H1 (cell line): ENCODE measurements at regions not wholly inside any gene's neighbourhood (a gene's known extent, or its start where the extent isn't known, plus 50 kb on each side); places are given as distances from the start of the nearest gene placed in this dataset.

Source experiments
- CTCF ChIA-PET: fragments of 300-600 bp; sonication (Branson Sonifier 250); formaldehyde crosslinking; loops from one replicate; lab custom pipeline; 2021; ENCODE audit not compliant: partially characterized antibody; lab: Charles Lee
- POLR2A ChIA-PET: fragments of 300-600 bp; sonication (Branson Sonifier 250); formaldehyde crosslinking; loops from one replicate; lab custom pipeline; 2021; ENCODE audit warnings: inconsistent platforms; ENCODE audit not compliant: partially characterized antibody; lab: Charles Lee
- DNase-seq, 2 experiments: peaks; one replicate each; pipeline versions ENCODE4 v3.0.0 to v3.0.0-alpha.2; 2010 to 2022; ENCODE audit warnings: low spot score in 2 of 2, low read depth in 1 of 2, mixed read lengths in 1 of 2
- FAIRE-seq: peaks from 2 replicates; lab custom pipeline; 2011; peaks lifted over from hg19 to GRCh38; lab: Jason Lieb, UNC
- H2AFZ ChIP-seq: 2 replicates; pipeline ENCODE4 v1.8.1; 2012; ENCODE audit warnings: low read length, inconsistent platforms
- H2AK5ac ChIP-seq: 2 replicates; pipeline ENCODE4 v1.6.1; 2013; ENCODE audit warnings: low read depth, low read length
- H2BK120ac ChIP-seq: replicated peaks from 2 replicates; pipeline ENCODE3; 2013; ENCODE audit warnings: low read depth, low read length, inconsistent platforms
- H2BK12ac ChIP-seq: 2 replicates; pipeline ENCODE4 v1.6.1; 2013; ENCODE audit warnings: low read depth, low read length
- H2BK15ac ChIP-seq: 2 replicates; pipeline ENCODE4 v1.6.1; 2013; ENCODE audit warnings: low read length
- H2BK20ac ChIP-seq: 2 replicates; pipeline ENCODE4 v1.6.1; 2013; ENCODE audit warnings: low read length
- H2BK5ac ChIP-seq: 2 replicates; pipeline ENCODE4 v1.6.1; 2013; ENCODE audit warnings: low read depth, low read length
- H3K14ac ChIP-seq: 2 replicates; pipeline ENCODE4 v1.6.1; 2013; ENCODE audit warnings: inconsistent platforms; ENCODE audit not compliant: insufficient read length
- H3K18ac ChIP-seq: 2 replicates; pipeline ENCODE4 v1.6.1; 2013; ENCODE audit warnings: low read length; ENCODE audit errors: extremely low read depth
- H3K23ac ChIP-seq: 2 replicates; pipeline ENCODE4 v1.6.1; 2013; ENCODE audit warnings: inconsistent platforms; ENCODE audit not compliant: insufficient read length
- H3K23me2 ChIP-seq: 2 replicates; pipeline ENCODE4 v1.6.1; 2013; ENCODE audit warnings: low read depth, low read length
- H3K27ac ChIP-seq: 2 replicates; pipeline ENCODE4 v1.6.1; 2011; ENCODE audit warnings: low read depth, low read length, inconsistent platforms
- H3K27me3 ChIP-seq, 4 experiments: replicated peaks in 1 of 4; 1 replicate in 1 of 4; 2 replicates in 3 of 4; pipeline versions ENCODE4 v1.6.1 to v1.8.1; 2011 to 2013; ENCODE audit warnings: low read length in 3 of 4, mild to moderate bottlenecking in 3 of 4, inconsistent platforms in 2 of 4, mixed read lengths in 2 of 4, moderate library complexity in 1 of 4; ENCODE audit not compliant: control insufficient read depth in 3 of 4, insufficient read depth in 3 of 4; ENCODE audit errors: extremely low read depth in 1 of 4
- H3K36me3 ChIP-seq, 4 experiments: 2 replicates each; pipeline versions ENCODE4 v1.6.1 to v1.8.1; 2011 to 2013; ENCODE audit warnings: mild to moderate bottlenecking in 4 of 4, low read length in 3 of 4, moderate library complexity in 2 of 4, control low read depth in 1 of 4, inconsistent platforms in 1 of 4; ENCODE audit not compliant: insufficient read depth in 4 of 4, control insufficient read depth in 2 of 4
- H3K4ac ChIP-seq: replicated peaks from 2 replicates; pipeline ENCODE3; 2013; ENCODE audit warnings: low read length, low read depth, mixed read lengths, inconsistent platforms; ENCODE audit not compliant: insufficient read length
- H3K4me1 ChIP-seq, 4 experiments: replicated peaks in 1 of 4; 1 replicate in 1 of 4; 2 replicates in 3 of 4; pipeline versions ENCODE4 v1.6.1 to v1.8.1; 2011 to 2013; ENCODE audit warnings: low read length in 3 of 4, inconsistent platforms in 2 of 4, mixed read lengths in 1 of 4; ENCODE audit not compliant: insufficient read depth in 4 of 4, control insufficient read depth in 3 of 4
- H3K4me2 ChIP-seq, 2 experiments: 2 replicates each; pipeline versions ENCODE4 v1.6.1 to v1.8.1; 2011 to 2013; ENCODE audit warnings: low read depth in 2 of 2, low read length in 2 of 2, control low read depth in 1 of 2, inconsistent platforms in 1 of 2, mild to moderate bottlenecking in 1 of 2; ENCODE audit not compliant: insufficient read depth in 1 of 2
- H3K4me3 ChIP-seq, 4 experiments: fragments of 200-600, 300-600 bp in 1 of 4; sonication (generic), shearing (Covaris generic), sonication (Bioruptor Twin) in 1 of 4; 2 replicates each; pipeline versions ENCODE4 v1.5.1 to v1.8.1; 2011 to 2016; ENCODE audit warnings: low read length in 4 of 4, low read depth in 3 of 4, control low read depth in 2 of 4, inconsistent platforms in 2 of 4, mild to moderate bottlenecking in 2 of 4, mixed read lengths in 1 of 4, moderate library complexity in 1 of 4; ENCODE audit not compliant: insufficient read depth in 2 of 4; ENCODE audit errors: extremely low read depth in 1 of 4
- H3K56ac ChIP-seq: replicated peaks from 2 replicates; pipeline ENCODE3; 2013; ENCODE audit warnings: low read depth, mild to moderate bottlenecking, mixed read lengths, low read length, inconsistent platforms; ENCODE audit not compliant: insufficient read length
- H3K79me1 ChIP-seq: 2 replicates; pipeline ENCODE4 v1.6.1; 2013; ENCODE audit warnings: low read depth, low read length, control low read depth
- H3K79me2 ChIP-seq, 2 experiments: 2 replicates each; pipeline versions ENCODE4 v1.6.1 to v1.8.1; 2012 to 2013; ENCODE audit warnings: low read length in 2 of 2, mild to moderate bottlenecking in 2 of 2, inconsistent platforms in 1 of 2; ENCODE audit not compliant: insufficient read depth in 2 of 2, control insufficient read depth in 1 of 2
- H3K9ac ChIP-seq, 4 experiments: replicated peaks in 1 of 4; 1 replicate in 1 of 4; 2 replicates in 3 of 4; pipeline versions ENCODE4 v1.6.1 to v1.8.1; 2011 to 2013; ENCODE audit warnings: low read depth in 3 of 4, low read length in 3 of 4, control low read depth in 2 of 4, mild to moderate bottlenecking in 2 of 4, moderate library complexity in 2 of 4, inconsistent platforms in 1 of 4; ENCODE audit errors: extremely low read depth in 1 of 4
- H3K9me3 ChIP-seq, 2 experiments: 2 replicates each; pipeline versions ENCODE4 v1.6.1 to v1.8.1; 2012 to 2013; ENCODE audit warnings: mild to moderate bottlenecking in 2 of 2, moderate library complexity in 2 of 2, control low read depth in 1 of 2, inconsistent platforms in 1 of 2, low read depth in 1 of 2, low read length in 1 of 2, mixed read lengths in 1 of 2; ENCODE audit not compliant: insufficient read depth in 2 of 2
- H4K20me1 ChIP-seq, 2 experiments: replicated peaks in 1 of 2; 2 replicates each; pipeline versions ENCODE3 to v1.8.1; 2011 to 2013; ENCODE audit warnings: inconsistent platforms in 2 of 2, low read length in 2 of 2, mild to moderate bottlenecking in 1 of 2; ENCODE audit not compliant: insufficient read depth in 2 of 2, control insufficient read depth in 1 of 2
- H4K5ac ChIP-seq: 2 replicates; pipeline ENCODE4 v1.6.1; 2013; ENCODE audit warnings: low read length, low read depth, mixed read lengths, inconsistent platforms; ENCODE audit not compliant: insufficient read length
- H4K8ac ChIP-seq: 2 replicates; pipeline ENCODE4 v1.8.0; 2013; ENCODE audit warnings: mild to moderate bottlenecking, moderate library complexity, low read length, inconsistent platforms; ENCODE audit not compliant: insufficient read depth; ENCODE audit errors: extremely low read depth
- H4K91ac ChIP-seq: replicated peaks from 2 replicates; pipeline ENCODE3; 2013; ENCODE audit warnings: low read length, mixed read lengths, inconsistent platforms; ENCODE audit not compliant: insufficient read length
- CHD1 ChIP-seq: IDR thresholded peaks from 2 replicates; pipeline ENCODE4 v1.6.1; 2012; ENCODE audit warnings: low read depth, low read length, improper control_type of control experiment
- CHD2 ChIP-seq: IDR thresholded peaks from 2 replicates; pipeline ENCODE4 v1.6.1; 2012; ENCODE audit warnings: low read length, improper control_type of control experiment
- CREB1 ChIP-seq: IDR thresholded peaks from 2 replicates; pipeline ENCODE4 v1.6.1; 2012; ENCODE audit warnings: inconsistent platforms
- HDAC2 ChIP-seq, 2 experiments: fragments of 300-600 bp in 1 of 2; sonication (generic) in 1 of 2; IDR thresholded peaks; 2 replicates each; pipeline ENCODE4 v1.6.1; 2011 to 2012; ENCODE audit warnings: low read depth in 2 of 2, low read length in 2 of 2, mild to moderate bottlenecking in 2 of 2, moderate library complexity in 2 of 2, borderline replicate concordance in 1 of 2, inconsistent platforms in 1 of 2
- KDM4A ChIP-seq: IDR thresholded peaks from one replicate; pipeline ENCODE4 v1.7.1; 2012; ENCODE audit warnings: low read depth, mild to moderate bottlenecking, moderate library complexity, low read length, inconsistent platforms; ENCODE audit not compliant: severe bottlenecking
- POLR2A ChIP-seq, 2 experiments: IDR thresholded peaks; 1 replicate in 1 of 2; 2 replicates in 1 of 2; pipeline ENCODE4 v1.6.1; 2011; ENCODE audit warnings: low read depth in 2 of 2, low read length in 2 of 2, mild to moderate bottlenecking in 2 of 2; ENCODE audit errors: control extremely low read depth in 1 of 2
- RFX5 ChIP-seq: IDR thresholded peaks from 2 replicates; pipeline ENCODE4 v1.6.1; 2011; ENCODE audit warnings: low read depth, low read length, improper control_type of control experiment, borderline replicate concordance
- SP2 ChIP-seq: IDR thresholded peaks from 2 replicates; pipeline ENCODE4 v1.6.1; 2012; ENCODE audit warnings: mild to moderate bottlenecking, low read length, inconsistent platforms
- SRF ChIP-seq: IDR thresholded peaks from 2 replicates; pipeline ENCODE4 v1.6.1; 2011; ENCODE audit warnings: mild to moderate bottlenecking, low read depth, low read length, moderate library complexity
- TEAD4 ChIP-seq: IDR thresholded peaks from 2 replicates; pipeline ENCODE4 v1.6.1; 2012; ENCODE audit warnings: low read depth, low read length, inconsistent platforms, mixed read lengths
- WGBS, 2 experiments: shearing (Covaris generic) in 1 of 2; methylation state at CpG; one replicate each; pipeline versions ENCODE4 v1.1.6 to v1.1.7; 2013 to 2015; ENCODE audit warnings: low lambda C conversion rate in 2 of 2, mixed read lengths in 2 of 2, inconsistent platforms in 1 of 2, low coverage in 1 of 2, missing lambda C conversion rate in 1 of 2; ENCODE audit not compliant: insufficient replicate concordance in 2 of 2, insufficient coverage in 1 of 2, insufficient read length in 1 of 2; ENCODE audit errors: extremely low coverage in 1 of 2, missing lambda C conversion rate in 1 of 2; 5-methylcytosine and 5-hydroxymethylcytosine counted together
- TF ChIP-seq, protein P1 (sequence below): IDR thresholded peaks from 2 replicates; pipeline ENCODE4 v1.6.1; 2011; ENCODE audit warnings: low read length, improper control_type of control experiment
- TF ChIP-seq, protein P2 (sequence below): IDR thresholded peaks from 2 replicates; pipeline ENCODE4 v1.6.1; 2011; ENCODE audit warnings: low read depth, mild to moderate bottlenecking, low read length; ENCODE audit not compliant: insufficient read depth

DNA sequence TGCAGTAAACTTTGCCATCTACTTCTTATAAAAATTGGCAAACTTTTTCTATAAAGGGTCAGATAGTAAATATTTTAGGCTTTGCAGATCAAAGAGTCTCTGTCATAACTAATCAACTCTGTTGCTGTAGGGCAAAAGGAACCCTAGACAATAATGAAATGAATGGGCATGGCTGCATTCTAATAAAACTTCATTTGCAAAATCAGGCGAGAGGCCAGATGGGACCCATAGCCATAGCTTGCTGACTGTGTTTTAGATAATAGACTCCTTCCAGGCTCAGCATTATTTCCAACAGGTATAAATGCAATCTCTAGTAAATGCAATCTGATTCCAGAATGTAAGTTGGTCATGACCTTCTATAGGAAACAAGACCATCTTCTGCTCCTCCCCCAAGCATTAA, 490.7 kb downstream of the TOX3 start:
- Histone ChIP-seq H3K56ac (no peak overlapping the region), H3K36me3 (no peaks in the 10 kb centered on the region), H3K14ac (no peak overlapping the region), H4K8ac (no peak overlapping the region), H3K4me3 (no peak overlapping the region), H3K27ac (no peak overlapping the region), H2BK5ac (no peak overlapping the region), H4K20me1 (no peaks in the 10 kb centered on the region), H2BK15ac (no peak overlapping the region), H2AFZ (no peak overlapping the region), H3K23me2 (no peaks in the 10 kb centered on the region), H3K9ac (no peak overlapping the region), H2BK120ac (no peak overlapping the region), H4K91ac (no peak overlapping the region), H3K79me2 (no peaks in the 10 kb centered on the region), H3K18ac (no peak overlapping the region), H2BK12ac (no peak overlapping the region), H3K4ac (no peak overlapping the region), H2AK5ac (no peak overlapping the region), H3K23ac (no peak overlapping the region), H3K4me2 (no peak overlapping the region), H3K9me3 (no peaks in the 10 kb centered on the region), H3K4me1 (no peaks in the 10 kb centered on the region), H2BK20ac (no peak overlapping the region), H3K27me3 (no peaks in the 10 kb centered on the region), H3K79me1 (no peaks in the 10 kb centered on the region), H4K5ac (no peak overlapping the region)
- CTCF ChIA-PET, result interaction anchor here (0.7 kb wide), 1 partner anchor 14 kb away, joined by 3 read pairs; no protein-coding TSS in a partner anchor
- FAIRE-seq (no peak), DNase-seq (no peak)
- POLR2A ChIA-PET, result no interaction called here
- WGBS, 2 experiments, result 73% methylated on average over 1 of the region's 1 CpG; no CpG with 5 or more reads in 1 of the 2 experiments
- TF ChIP-seq, protein P1, sequence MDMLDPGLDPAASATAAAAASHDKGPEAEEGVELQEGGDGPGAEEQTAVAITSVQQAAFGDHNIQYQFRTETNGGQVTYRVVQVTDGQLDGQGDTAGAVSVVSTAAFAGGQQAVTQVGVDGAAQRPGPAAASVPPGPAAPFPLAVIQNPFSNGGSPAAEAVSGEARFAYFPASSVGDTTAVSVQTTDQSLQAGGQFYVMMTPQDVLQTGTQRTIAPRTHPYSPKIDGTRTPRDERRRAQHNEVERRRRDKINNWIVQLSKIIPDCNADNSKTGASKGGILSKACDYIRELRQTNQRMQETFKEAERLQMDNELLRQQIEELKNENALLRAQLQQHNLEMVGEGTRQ, result no peak
- TF ChIP-seq SP2, result no peak
- TF ChIP-seq POLR2A (IDR thresholded peaks at IDR 0.05; ENCODE audit: control extremely low read depth in 1 of 2, low read depth in 2 of 2, low read length in 2 of 2), result no peak
- TF ChIP-seq HDAC2 (IDR thresholded peaks at IDR 0.05; ENCODE audit: borderline replicate concordance in 1 of 2, low read depth in 2 of 2, low read length in 2 of 2), result no peak
- TF ChIP-seq CHD1, result no peak
- TF ChIP-seq TEAD4, result no peak
- no peak for TF ChIP-seq RFX5
- TF ChIP-seq, protein P2, sequence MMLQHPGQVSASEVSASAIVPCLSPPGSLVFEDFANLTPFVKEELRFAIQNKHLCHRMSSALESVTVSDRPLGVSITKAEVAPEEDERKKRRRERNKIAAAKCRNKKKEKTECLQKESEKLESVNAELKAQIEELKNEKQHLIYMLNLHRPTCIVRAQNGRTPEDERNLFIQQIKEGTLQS, result no peak
- no peak for TF ChIP-seq KDM4A
- TF ChIP-seq CREB1, result no peak
- no peak for TF ChIP-seq SRF
- no peak for TF ChIP-seq CHD2
